OCI-LY7 (cell line): ENCODE measurements at regions not wholly inside any gene's neighbourhood (a gene's known extent, or its start where the extent isn't known, plus 50 kb on each side); places are given as distances from the start of the nearest gene placed in this dataset.

Source experiments
- BruUV-seq: library from RNA; stranded (reverse); fragments of 400-500 nt; replicated peaks from 2 replicates; lab custom pipeline; 2021; lab: Mats Ljungman, UMichigan
- CTCF ChIA-PET: fragments of 300-600 bp; sonication (Branson Sonifier 250); formaldehyde crosslinking; loops from one replicate; lab custom pipeline; 2022; ENCODE audit warnings: antibody characterized with exemption; ENCODE audit not compliant: unreplicated experiment; lab: Charles Lee
- POLR2A ChIA-PET: fragments of 300-600 bp; sonication (Branson Sonifier 250); formaldehyde crosslinking; loops from one replicate; lab custom pipeline; 2022; ENCODE audit warnings: antibody characterized with exemption; lab: Charles Lee
- DNase-seq: peaks from one replicate; pipeline ENCODE4 v3.0.0-alpha.2; 2015; ENCODE audit warnings: low spot score
- H2AFZ ChIP-seq: fragments of 200-600 bp; sonication (generic), shearing (Covaris generic); 2 replicates; pipeline ENCODE4 v1.6.1; 2014; ENCODE audit warnings: mild to moderate bottlenecking, antibody characterized with exemption, low read length, moderate library complexity
- H3K27ac ChIP-seq: fragments of 200-600 bp; sonication (generic); 2 replicates; pipeline ENCODE4 v1.5.1; 2014; ENCODE audit warnings: mixed run types, low read depth, mild to moderate bottlenecking, moderate library complexity, low read length, inconsistent platforms; ENCODE audit not compliant: poor library complexity, severe bottlenecking
- H3K36me3 ChIP-seq: fragments of 200-600 bp; sonication (generic); 2 replicates; pipeline ENCODE4 v1.6.1; 2014; ENCODE audit warnings: mild to moderate bottlenecking, antibody characterized with exemption, low read length, moderate library complexity, mixed read lengths; ENCODE audit not compliant: insufficient read depth
- H3K4me1 ChIP-seq: fragments of 200-600 bp; sonication (generic); 2 replicates; pipeline ENCODE4 v1.5.1; 2014; ENCODE audit warnings: mild to moderate bottlenecking, low read length; ENCODE audit not compliant: insufficient read depth, poor library complexity, severe bottlenecking
- H3K4me2 ChIP-seq: fragments of 200-600 bp; sonication (generic); 2 replicates; pipeline ENCODE4 v1.6.1; 2014; ENCODE audit warnings: mild to moderate bottlenecking, low read length
- H3K4me3 ChIP-seq: fragments of 200-600 bp; sonication (generic); 2 replicates; pipeline ENCODE4 v1.5.1; 2014; ENCODE audit warnings: mild to moderate bottlenecking, low read depth, low read length; ENCODE audit not compliant: poor library complexity, severe bottlenecking
- H3K79me2 ChIP-seq: fragments of 200-600 bp; sonication (generic); 2 replicates; pipeline ENCODE4 v1.6.1; 2016; ENCODE audit warnings: low read depth, mild to moderate bottlenecking, low read length, moderate library complexity, mixed read lengths; ENCODE audit not compliant: insufficient read depth
- H3K9me2 ChIP-seq: fragments of 200-600 bp; sonication (generic); 2 replicates; pipeline ENCODE4 v1.6.1; 2016; ENCODE audit warnings: mild to moderate bottlenecking, low read length, mixed read lengths; ENCODE audit not compliant: insufficient read depth
- H3K9me3 ChIP-seq: fragments of 200-600 bp; sonication (generic); 2 replicates; pipeline ENCODE4 v1.6.1; 2014; ENCODE audit warnings: mild to moderate bottlenecking, mixed run types, low read length, mixed read lengths
- H4K20me1 ChIP-seq: fragments of 200-600 bp; sonication (generic); 2 replicates; pipeline ENCODE4 v1.6.1; 2014; ENCODE audit warnings: mild to moderate bottlenecking, antibody characterized with exemption, low read length, moderate library complexity, mixed read lengths; ENCODE audit not compliant: insufficient read depth
- CTCF ChIP-seq: fragments of 200-600 bp; sonication (generic); conservative IDR thresholded peaks from 2 replicates; pipeline ENCODE4 v1.5.1; 2014; ENCODE audit warnings: mild to moderate bottlenecking, antibody characterized with exemption, low read length, moderate library complexity, mixed read lengths
- EZH2phosphoT487 ChIP-seq: fragments of 200-600 bp; sonication (generic); IDR thresholded peaks from 2 replicates; pipeline ENCODE4 v1.6.1; 2018; ENCODE audit warnings: low read depth, borderline replicate concordance, mild to moderate bottlenecking, mixed run types, antibody characterized with exemption, low read length, moderate library complexity, mixed read lengths
- intact Hi-C: fragments of 100-400 bp; cut with micrococcal nuclease; formaldehyde crosslinking; loops from one replicate; pipeline ENCODE4 v1.10.0; 2022; ENCODE audit not compliant: unreplicated experiment

DNA sequence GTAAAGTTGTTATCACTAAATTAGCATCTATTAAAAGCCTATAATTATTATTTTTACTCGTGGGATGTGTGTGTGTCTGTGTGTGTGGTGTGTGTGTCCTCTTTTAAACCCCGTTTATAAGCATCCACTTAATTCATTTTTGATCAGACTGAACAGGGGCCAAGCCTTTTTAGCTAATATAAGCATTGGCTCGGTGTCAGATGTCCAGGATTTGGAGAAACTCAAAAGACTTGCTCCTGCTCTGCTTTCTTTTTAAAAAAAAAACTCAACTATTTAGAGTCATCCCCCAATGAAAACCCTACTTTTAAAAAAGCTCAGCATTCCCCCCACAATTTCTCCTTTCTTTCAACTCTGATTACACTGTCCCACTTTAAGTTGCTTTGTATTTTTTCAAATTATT lies 459.3 kb upstream of the MAF start:
- H3K4me3 ChIP-seq, result no peak overlapping the region
- TF ChIP-seq EZH2phosphoT487 (no peak), CTCF (no peak)
- ChIA-PET POLR2A (no interaction called here), CTCF (no interaction called here)
- BruUV-seq, result no TSS peak
- H3K79me2 ChIP-seq, result no peaks in the 10 kb centered on the region
- intact Hi-C loops, result no loop called here
- no peaks in the 10 kb centered on the region for H3K4me1 ChIP-seq
- no peak overlapping the region for H3K27ac ChIP-seq
- DNase-seq, result no peak
- H3K9me3 ChIP-seq, result no peaks in the 10 kb centered on the region
- H3K4me2 ChIP-seq, result no peak overlapping the region
- no peak overlapping the region for H2AFZ ChIP-seq
- H3K36me3 ChIP-seq, result no peaks in the 10 kb centered on the region
- H3K9me2 ChIP-seq, result no peaks in the 10 kb centered on the region
- H4K20me1 ChIP-seq, result no peaks in the 10 kb centered on the region

DNA sequence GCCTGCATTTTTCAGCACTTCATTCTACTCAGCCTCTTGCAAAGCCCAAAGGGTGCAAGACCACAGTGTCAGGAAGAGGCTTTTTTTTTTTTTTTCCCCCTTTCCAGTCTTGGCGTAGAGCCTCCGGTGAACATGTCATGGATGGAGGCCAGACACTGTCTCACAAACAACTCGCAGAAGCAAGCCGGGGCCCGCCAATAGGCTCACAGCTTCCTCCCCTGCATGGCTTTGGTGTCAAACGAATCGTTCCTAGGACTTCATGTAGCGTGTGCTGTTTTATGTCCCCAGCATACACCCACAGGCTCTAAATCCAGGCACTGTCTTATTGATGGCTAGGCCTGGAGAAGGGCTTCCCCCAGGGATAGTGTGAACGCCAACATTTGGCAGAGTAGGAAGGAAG lies 457.7 kb upstream of the MAF start:
- BruUV-seq, result no TSS peak
- TF ChIP-seq CTCF (no peak), EZH2phosphoT487 (no peak)
- no peaks in the 10 kb centered on the region for H3K4me1 ChIP-seq
- no peak overlapping the region for H3K4me2 ChIP-seq
- H3K27ac ChIP-seq, result no peak overlapping the region
- H4K20me1 ChIP-seq, result no peaks in the 10 kb centered on the region
- no peak for DNase-seq
- no peaks in the 10 kb centered on the region for H3K36me3 ChIP-seq
- H2AFZ ChIP-seq, result no peak overlapping the region
- ChIA-PET CTCF (no interaction called here), POLR2A (no interaction called here)
- no peak overlapping the region for H3K4me3 ChIP-seq
- intact Hi-C loops, result no loop called here
- H3K9me3 ChIP-seq, result no peaks in the 10 kb centered on the region
- no peaks in the 10 kb centered on the region for H3K79me2 ChIP-seq
- no peaks in the 10 kb centered on the region for H3K9me2 ChIP-seq

- intact Hi-C loops, result no loop called here
These were observed 455.8 kb upstream of the MAF start for GRCh38 chr16:80056324-80056723.

More at GRCh38 chr16:80056324-80056723, 455.8 kb upstream of the MAF start:
- CTCF ChIA-PET, result no interaction called here
- H3K9me3 ChIP-seq, result no peaks in the 10 kb centered on the region
- H3K4me3 ChIP-seq, result no peak overlapping the region
- BruUV-seq, result no TSS peak
- no peaks in the 10 kb centered on the region for H3K36me3 ChIP-seq
- no peaks in the 10 kb centered on the region for H3K4me1 ChIP-seq
- H3K79me2 ChIP-seq, result no peaks in the 10 kb centered on the region
- H3K9me2 ChIP-seq, result no peaks in the 10 kb centered on the region
- POLR2A ChIA-PET, result no interaction called here
- H3K4me2 ChIP-seq, result no peak overlapping the region
- no peak for DNase-seq
- H3K27ac ChIP-seq, result no peak overlapping the region
- H4K20me1 ChIP-seq, result no peaks in the 10 kb centered on the region
- no peak for TF ChIP-seq CTCF
- TF ChIP-seq EZH2phosphoT487, result no peak
- H2AFZ ChIP-seq, result no peak overlapping the region
